NCI-H1930 (cell line): ENCODE measurements at regions not wholly inside any gene's neighbourhood (a gene's known extent, or its start where the extent isn't known, plus 50 kb on each side); places are given as distances from the start of the nearest gene placed in this dataset.

Source experiments
- DNase-seq, 2 experiments: peaks; one replicate each; lab custom pipeline; 2025; lab: John Stamatoyannopoulos, UW

GRCh38 chr5:175285261-175285660 lies 158.7 kb downstream of the DRD1 start:
- no peak for DNase-seq

GRCh38 chr5:175284806-175285205 lies 159.2 kb downstream of the DRD1 start:
- no peak for DNase-seq

GRCh38 chr5:175282611-175283225 lies 161.3 kb downstream of the DRD1 start:
- DNase-seq, result no peak

- DNase-seq, result no peak
Observed at GRCh38 chr5:175281714-175282113, 162.3 kb downstream of the DRD1 start.

GRCh38 chr5:175281257-175281656 lies 162.7 kb downstream of the DRD1 start:
- no peak for DNase-seq

GRCh38 chr5:175279506-175279905 lies 164.5 kb downstream of the DRD1 start:
- DNase-seq, result no peak

GRCh38 chr5:175275748-175276147 lies 168.2 kb downstream of the DRD1 start:
- no peak for DNase-seq

GRCh38 chr5:175275097-175275496 lies 168.9 kb downstream of the DRD1 start:
- no peak for DNase-seq

GRCh38 chr5:175274171-175274570 lies 169.8 kb downstream of the DRD1 start:
- DNase-seq, result no peak

GRCh38 chr5:175264406-175264805 lies 179.6 kb downstream of the DRD1 start:
- no peak for DNase-seq

- DNase-seq, result no peak
Observed at GRCh38 chr5:175263776-175264175, 180.2 kb downstream of the DRD1 start.

GRCh38 chr5:175261526-175261925 lies 182.5 kb downstream of the DRD1 start:
- DNase-seq, result no peak

- DNase-seq, result no peak
Observed at GRCh38 chr5:175261037-175261436, 182.9 kb downstream of the DRD1 start.

GRCh38 chr5:175257847-175258194 lies 186.2 kb downstream of the DRD1 start:
- DNase-seq, result no peak

- no peak for DNase-seq
Observed at GRCh38 chr5:175257128-175257846, 186.7 kb downstream of the DRD1 start.

- DNase-seq, result no peak
Observed at GRCh38 chr5:175254155-175254554, 189.8 kb downstream of the DRD1 start.

- DNase-seq, result no peak
Observed at GRCh38 chr5:175253597-175253996, 190.4 kb downstream of the DRD1 start.

GRCh38 chr5:175252234-175252805 lies 191.7 kb downstream of the DRD1 start:
- DNase-seq, result no peak

GRCh38 chr5:175250426-175250825 lies 193.6 kb downstream of the DRD1 start:
- no peak for DNase-seq

- no peak for DNase-seq
Observed at GRCh38 chr5:175248416-175248905, 195.5 kb downstream of the DRD1 start.

GRCh38 chr5:175246889-175247520 lies 197.0 kb downstream of the DRD1 start:
- DNase-seq, result no peak

GRCh38 chr5:175246242-175246888 lies 197.6 kb downstream of the DRD1 start:
- DNase-seq, result no peak
